ENCODE measurements at regions not wholly inside any gene's neighbourhood (a gene's known extent, or its start where the extent isn't known, plus 50 kb on each side); places are given as distances from the start of the nearest gene placed in this dataset.
"Not testable (repeated sequence)": the region's sequence is repeated elsewhere in the genome, so short reads cannot be mapped to it uniquely, and the experiment has no call there.

DNA sequence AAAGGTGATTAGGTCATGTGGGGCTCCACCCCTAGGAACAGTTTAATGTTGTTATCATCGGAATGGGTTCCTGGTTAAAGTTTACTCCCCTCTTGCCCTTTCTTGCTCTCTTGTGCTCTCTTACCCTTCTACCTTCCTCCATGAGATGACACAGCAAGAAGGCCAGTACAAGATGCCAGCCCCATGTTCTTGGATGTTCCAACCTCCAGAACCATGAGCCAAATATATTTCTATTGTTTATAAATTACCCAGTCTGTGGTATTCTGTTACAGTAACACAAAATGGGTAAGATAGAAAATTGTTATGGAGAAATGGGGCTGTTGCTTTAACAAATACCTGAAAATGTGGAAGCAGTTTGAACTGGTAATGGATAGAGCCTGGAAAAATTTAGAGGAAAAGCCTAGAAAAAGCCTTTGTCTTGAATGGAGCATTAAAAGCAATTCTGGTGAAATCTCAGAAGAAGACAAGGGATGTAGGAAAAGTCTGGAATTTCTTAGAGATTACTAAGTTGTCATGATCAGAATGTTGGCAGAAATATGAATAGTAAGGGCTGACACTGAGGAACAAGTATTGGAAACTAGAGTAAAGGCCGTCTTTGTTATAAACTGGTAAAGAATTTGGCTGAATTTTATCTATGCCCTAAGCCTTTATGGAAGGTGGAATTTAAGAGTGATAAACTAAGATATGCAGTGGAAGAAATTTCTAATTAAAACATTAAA is 53.5 kb upstream of the TSC22D1 start:
- H3K36me3 ChIP-seq (ENCODE audit: control insufficient read depth in 2 of 2, insufficient read depth in 1 of 2, low read length in 2 of 2): no peaks in the 10 kb centered on the region
- ChIA-PET CTCF (no interaction called here), POLR2A (no interaction called here)
- no peak overlapping the region for H3K27ac ChIP-seq (ENCODE audit: extremely low read depth, low read depth, low read length)
- H3K4me3 ChIP-seq (ENCODE audit: low read depth, low read length): no peak overlapping the region
- no peaks in the 10 kb centered on the region for H3K4me1 ChIP-seq (ENCODE audit: control insufficient read depth, insufficient read depth, low read length)
- no peaks in the 10 kb centered on the region for H3K9me3 ChIP-seq (ENCODE audit: control insufficient read depth, insufficient read depth, low read depth, low read length)
- TF ChIP-seq WT1 (tag by site-specific recombination; IDR thresholded peaks at IDR 0.05): no peak
- no peak for TF ChIP-seq ZNF184 (tag by site-specific recombination; IDR thresholded peaks at IDR 0.05)
- no peak for TF ChIP-seq ZNF501 (tag by site-specific recombination; IDR thresholded peaks at IDR 0.05)
- TF ChIP-seq YY1 (tag by site-specific recombination; IDR thresholded peaks at IDR 0.05): no peak
- no peak for TF ChIP-seq ZNF518A (tag by site-specific recombination; conservative IDR thresholded peaks at IDR 0.05; ENCODE audit: low read depth)
- no peak for TF ChIP-seq ZNF10 (tag by site-specific recombination; IDR thresholded peaks at IDR 0.05)
- no peak for TF ChIP-seq ZNF514 (tag by site-specific recombination; IDR thresholded peaks at IDR 0.05)
- TF ChIP-seq ZNF19 (tag by site-specific recombination; IDR thresholded peaks at IDR 0.05; ENCODE audit: low read depth): no peak
- no peak for TF ChIP-seq ZBTB1 (tag by site-specific recombination; IDR thresholded peaks at IDR 0.05)
- TF ChIP-seq, protein P1, sequence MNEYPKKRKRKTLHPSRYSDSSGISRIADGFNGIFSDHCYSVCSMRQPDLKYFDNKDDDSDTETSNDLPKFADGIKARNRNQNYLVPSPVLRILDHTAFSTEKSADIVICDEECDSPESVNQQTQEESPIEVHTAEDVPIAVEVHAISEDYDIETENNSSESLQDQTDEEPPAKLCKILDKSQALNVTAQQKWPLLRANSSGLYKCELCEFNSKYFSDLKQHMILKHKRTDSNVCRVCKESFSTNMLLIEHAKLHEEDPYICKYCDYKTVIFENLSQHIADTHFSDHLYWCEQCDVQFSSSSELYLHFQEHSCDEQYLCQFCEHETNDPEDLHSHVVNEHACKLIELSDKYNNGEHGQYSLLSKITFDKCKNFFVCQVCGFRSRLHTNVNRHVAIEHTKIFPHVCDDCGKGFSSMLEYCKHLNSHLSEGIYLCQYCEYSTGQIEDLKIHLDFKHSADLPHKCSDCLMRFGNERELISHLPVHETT (tag by site-specific recombination; IDR thresholded peaks at IDR 0.05): no peak
- TF ChIP-seq ZNF510 (tag by site-specific recombination; IDR thresholded peaks at IDR 0.05; ENCODE audit: insufficient replicate concordance): no peak
- TF ChIP-seq ZNF391 (tag by site-specific recombination; IDR thresholded peaks at IDR 0.05; ENCODE audit: borderline replicate concordance, low read depth): no peak
- TF ChIP-seq ZNF555 (tag by site-specific recombination; conservative IDR thresholded peaks at IDR 0.05): no peak
- TF ChIP-seq, protein P2, sequence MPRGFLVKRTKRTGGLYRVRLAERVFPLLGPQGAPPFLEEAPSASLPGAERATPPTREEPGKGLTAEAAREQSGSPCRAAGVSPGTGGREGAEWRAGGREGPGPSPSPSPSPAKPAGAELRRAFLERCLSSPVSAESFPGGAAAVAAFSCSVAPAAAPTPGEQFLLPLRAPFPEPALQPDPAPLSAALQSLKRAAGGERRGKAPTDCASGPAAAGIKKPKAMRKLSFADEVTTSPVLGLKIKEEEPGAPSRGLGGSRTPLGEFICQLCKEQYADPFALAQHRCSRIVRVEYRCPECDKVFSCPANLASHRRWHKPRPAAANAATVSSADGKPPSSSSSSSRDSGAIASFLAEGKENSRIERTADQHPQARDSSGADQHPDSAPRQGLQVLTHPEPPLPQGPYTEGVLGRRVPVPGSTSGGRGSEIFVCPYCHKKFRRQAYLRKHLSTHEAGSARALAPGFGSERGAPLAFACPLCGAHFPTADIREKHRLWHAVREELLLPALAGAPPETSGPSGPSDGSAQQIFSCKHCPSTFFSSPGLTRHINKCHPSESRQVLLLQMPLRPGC (tag by site-specific recombination; IDR thresholded peaks at IDR 0.05): no peak
- TF ChIP-seq MEIS1 (CRISPR knock-in tag; IDR thresholded peaks at IDR 0.05; ENCODE audit: borderline replicate concordance): no peak
- TF ChIP-seq ZNF138 (tag by site-specific recombination; IDR thresholded peaks at IDR 0.05; ENCODE audit: borderline replicate concordance): no peak

DNA sequence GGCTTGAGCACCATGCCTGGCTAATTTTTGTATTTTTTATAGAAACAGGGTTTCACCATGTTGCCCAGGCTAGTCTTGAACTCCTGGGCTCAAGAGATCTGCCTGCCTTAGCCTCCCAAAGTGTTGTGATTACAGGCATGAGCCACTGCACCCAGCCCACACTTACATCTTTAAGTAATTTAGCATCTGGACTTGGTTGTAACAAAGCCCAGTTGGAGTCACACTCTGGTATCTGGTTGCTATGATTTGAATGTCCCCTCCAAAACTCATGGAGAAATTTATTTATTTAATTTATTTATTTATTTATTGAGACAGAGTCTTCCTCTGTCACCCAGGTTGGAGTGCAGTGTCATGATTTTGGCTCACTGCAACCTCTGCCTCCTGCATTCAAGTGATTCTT is 52.7 kb upstream of the TSC22D1 start:
- H3K4me3 ChIP-seq (ENCODE audit: low read depth, low read length); H3K27ac ChIP-seq (ENCODE audit: extremely low read depth, low read depth, low read length); H3K4me1 ChIP-seq (ENCODE audit: control insufficient read depth, insufficient read depth, low read length); H3K9me3 ChIP-seq (ENCODE audit: control insufficient read depth, insufficient read depth, low read depth, low read length); H3K36me3 ChIP-seq (ENCODE audit: control insufficient read depth in 2 of 2, insufficient read depth in 1 of 2, low read length in 2 of 2); POLR2A ChIA-PET: not testable (repeated sequence)
- CTCF ChIA-PET: interaction anchor here (0.6 kb wide), 1 partner anchor 192 kb away, joined by 4 read pairs; no protein-coding TSS in a partner anchor
